H1 (cell line): ENCODE measurements at regions not wholly inside any gene's neighbourhood (a gene's known extent, or its start where the extent isn't known, plus 50 kb on each side); places are given as distances from the start of the nearest gene placed in this dataset.

Experiments
- CTCF ChIA-PET: fragments of 300-600 bp; sonication (Branson Sonifier 250); formaldehyde crosslinking; loops from one replicate; lab custom pipeline; 2021; ENCODE audit not compliant: partially characterized antibody; lab: Charles Lee
- POLR2A ChIA-PET: fragments of 300-600 bp; sonication (Branson Sonifier 250); formaldehyde crosslinking; loops from one replicate; lab custom pipeline; 2021; ENCODE audit warnings: inconsistent platforms; ENCODE audit not compliant: partially characterized antibody; lab: Charles Lee
- DNase-seq, 2 experiments: peaks; one replicate each; pipeline versions ENCODE4 v3.0.0 to v3.0.0-alpha.2; 2010 to 2022; ENCODE audit warnings: low spot score in 2 of 2, low read depth in 1 of 2, mixed read lengths in 1 of 2
- FAIRE-seq: peaks from 2 replicates; lab custom pipeline; 2011; peaks lifted over from hg19 to GRCh38; lab: Jason Lieb, UNC
- H2AFZ ChIP-seq: 2 replicates; pipeline ENCODE4 v1.8.1; 2012; ENCODE audit warnings: low read length, inconsistent platforms
- H2AK5ac ChIP-seq: 2 replicates; pipeline ENCODE4 v1.6.1; 2013; ENCODE audit warnings: low read depth, low read length
- H2BK120ac ChIP-seq: replicated peaks from 2 replicates; pipeline ENCODE3; 2013; ENCODE audit warnings: low read depth, low read length, inconsistent platforms
- H2BK12ac ChIP-seq: 2 replicates; pipeline ENCODE4 v1.6.1; 2013; ENCODE audit warnings: low read depth, low read length
- H2BK15ac ChIP-seq: 2 replicates; pipeline ENCODE4 v1.6.1; 2013; ENCODE audit warnings: low read length
- H2BK20ac ChIP-seq: 2 replicates; pipeline ENCODE4 v1.6.1; 2013; ENCODE audit warnings: low read length
- H2BK5ac ChIP-seq: 2 replicates; pipeline ENCODE4 v1.6.1; 2013; ENCODE audit warnings: low read depth, low read length
- H3K14ac ChIP-seq: 2 replicates; pipeline ENCODE4 v1.6.1; 2013; ENCODE audit warnings: inconsistent platforms; ENCODE audit not compliant: insufficient read length
- H3K18ac ChIP-seq: 2 replicates; pipeline ENCODE4 v1.6.1; 2013; ENCODE audit warnings: low read length; ENCODE audit errors: extremely low read depth
- H3K23ac ChIP-seq: 2 replicates; pipeline ENCODE4 v1.6.1; 2013; ENCODE audit warnings: inconsistent platforms; ENCODE audit not compliant: insufficient read length
- H3K23me2 ChIP-seq: 2 replicates; pipeline ENCODE4 v1.6.1; 2013; ENCODE audit warnings: low read depth, low read length
- H3K27ac ChIP-seq: 2 replicates; pipeline ENCODE4 v1.6.1; 2011; ENCODE audit warnings: low read depth, low read length, inconsistent platforms
- H3K27me3 ChIP-seq, 4 experiments: replicated peaks in 1 of 4; 1 replicate in 1 of 4; 2 replicates in 3 of 4; pipeline versions ENCODE4 v1.6.1 to v1.8.1; 2011 to 2013; ENCODE audit warnings: low read length in 3 of 4, mild to moderate bottlenecking in 3 of 4, inconsistent platforms in 2 of 4, mixed read lengths in 2 of 4, moderate library complexity in 1 of 4; ENCODE audit not compliant: control insufficient read depth in 3 of 4, insufficient read depth in 3 of 4; ENCODE audit errors: extremely low read depth in 1 of 4
- H3K36me3 ChIP-seq, 4 experiments: 2 replicates each; pipeline versions ENCODE4 v1.6.1 to v1.8.1; 2011 to 2013; ENCODE audit warnings: mild to moderate bottlenecking in 4 of 4, low read length in 3 of 4, moderate library complexity in 2 of 4, control low read depth in 1 of 4, inconsistent platforms in 1 of 4; ENCODE audit not compliant: insufficient read depth in 4 of 4, control insufficient read depth in 2 of 4
- H3K4ac ChIP-seq: replicated peaks from 2 replicates; pipeline ENCODE3; 2013; ENCODE audit warnings: low read length, low read depth, mixed read lengths, inconsistent platforms; ENCODE audit not compliant: insufficient read length
- H3K4me1 ChIP-seq, 4 experiments: replicated peaks in 1 of 4; 1 replicate in 1 of 4; 2 replicates in 3 of 4; pipeline versions ENCODE4 v1.6.1 to v1.8.1; 2011 to 2013; ENCODE audit warnings: low read length in 3 of 4, inconsistent platforms in 2 of 4, mixed read lengths in 1 of 4; ENCODE audit not compliant: insufficient read depth in 4 of 4, control insufficient read depth in 3 of 4
- H3K4me2 ChIP-seq, 2 experiments: 2 replicates each; pipeline versions ENCODE4 v1.6.1 to v1.8.1; 2011 to 2013; ENCODE audit warnings: low read depth in 2 of 2, low read length in 2 of 2, control low read depth in 1 of 2, inconsistent platforms in 1 of 2, mild to moderate bottlenecking in 1 of 2; ENCODE audit not compliant: insufficient read depth in 1 of 2
- H3K4me3 ChIP-seq, 4 experiments: fragments of 200-600, 300-600 bp in 1 of 4; sonication (generic), shearing (Covaris generic), sonication (Bioruptor Twin) in 1 of 4; 2 replicates each; pipeline versions ENCODE4 v1.5.1 to v1.8.1; 2011 to 2016; ENCODE audit warnings: low read length in 4 of 4, low read depth in 3 of 4, control low read depth in 2 of 4, inconsistent platforms in 2 of 4, mild to moderate bottlenecking in 2 of 4, mixed read lengths in 1 of 4, moderate library complexity in 1 of 4; ENCODE audit not compliant: insufficient read depth in 2 of 4; ENCODE audit errors: extremely low read depth in 1 of 4
- H3K56ac ChIP-seq: replicated peaks from 2 replicates; pipeline ENCODE3; 2013; ENCODE audit warnings: low read depth, mild to moderate bottlenecking, mixed read lengths, low read length, inconsistent platforms; ENCODE audit not compliant: insufficient read length
- H3K79me1 ChIP-seq: 2 replicates; pipeline ENCODE4 v1.6.1; 2013; ENCODE audit warnings: low read depth, low read length, control low read depth
- H3K79me2 ChIP-seq, 2 experiments: 2 replicates each; pipeline versions ENCODE4 v1.6.1 to v1.8.1; 2012 to 2013; ENCODE audit warnings: low read length in 2 of 2, mild to moderate bottlenecking in 2 of 2, inconsistent platforms in 1 of 2; ENCODE audit not compliant: insufficient read depth in 2 of 2, control insufficient read depth in 1 of 2
- H3K9ac ChIP-seq, 4 experiments: replicated peaks in 1 of 4; 1 replicate in 1 of 4; 2 replicates in 3 of 4; pipeline versions ENCODE4 v1.6.1 to v1.8.1; 2011 to 2013; ENCODE audit warnings: low read depth in 3 of 4, low read length in 3 of 4, control low read depth in 2 of 4, mild to moderate bottlenecking in 2 of 4, moderate library complexity in 2 of 4, inconsistent platforms in 1 of 4; ENCODE audit errors: extremely low read depth in 1 of 4
- H3K9me3 ChIP-seq, 2 experiments: 2 replicates each; pipeline versions ENCODE4 v1.6.1 to v1.8.1; 2012 to 2013; ENCODE audit warnings: mild to moderate bottlenecking in 2 of 2, moderate library complexity in 2 of 2, control low read depth in 1 of 2, inconsistent platforms in 1 of 2, low read depth in 1 of 2, low read length in 1 of 2, mixed read lengths in 1 of 2; ENCODE audit not compliant: insufficient read depth in 2 of 2
- H4K20me1 ChIP-seq, 2 experiments: replicated peaks in 1 of 2; 2 replicates each; pipeline versions ENCODE3 to v1.8.1; 2011 to 2013; ENCODE audit warnings: inconsistent platforms in 2 of 2, low read length in 2 of 2, mild to moderate bottlenecking in 1 of 2; ENCODE audit not compliant: insufficient read depth in 2 of 2, control insufficient read depth in 1 of 2
- H4K5ac ChIP-seq: 2 replicates; pipeline ENCODE4 v1.6.1; 2013; ENCODE audit warnings: low read length, low read depth, mixed read lengths, inconsistent platforms; ENCODE audit not compliant: insufficient read length
- H4K8ac ChIP-seq: 2 replicates; pipeline ENCODE4 v1.8.0; 2013; ENCODE audit warnings: mild to moderate bottlenecking, moderate library complexity, low read length, inconsistent platforms; ENCODE audit not compliant: insufficient read depth; ENCODE audit errors: extremely low read depth
- H4K91ac ChIP-seq: replicated peaks from 2 replicates; pipeline ENCODE3; 2013; ENCODE audit warnings: low read length, mixed read lengths, inconsistent platforms; ENCODE audit not compliant: insufficient read length
- CHD2 ChIP-seq: IDR thresholded peaks from 2 replicates; pipeline ENCODE4 v1.6.1; 2012; ENCODE audit warnings: low read length, improper control_type of control experiment
- POLR2A ChIP-seq, 2 experiments: IDR thresholded peaks; 1 replicate in 1 of 2; 2 replicates in 1 of 2; pipeline ENCODE4 v1.6.1; 2011; ENCODE audit warnings: low read depth in 2 of 2, low read length in 2 of 2, mild to moderate bottlenecking in 2 of 2; ENCODE audit errors: control extremely low read depth in 1 of 2
- RNF2 ChIP-seq: fragments of 200-900, 300-1000 bp; sonication (generic); IDR thresholded peaks from 2 replicates; pipeline ENCODE4 v1.7.1; 2016; ENCODE audit warnings: borderline replicate concordance, low read depth, mild to moderate bottlenecking, antibody characterized with exemption, low read length; ENCODE audit not compliant: poor library complexity, severe bottlenecking; ENCODE audit errors: missing control alignments
- TAF7 ChIP-seq: optimal IDR thresholded peaks from 2 replicates; pipeline ENCODE3; 2011; ENCODE audit warnings: low read depth, mild to moderate bottlenecking, inconsistent platforms, low read length, moderate library complexity, borderline replicate concordance

- Histone ChIP-seq H2BK5ac (no peak overlapping the region), H3K27ac (no peak overlapping the region), H2BK12ac (no peak overlapping the region), H3K79me1 (no peaks in the 10 kb centered on the region), H3K9ac (no peak overlapping the region), H3K4me2 (no peak overlapping the region), H3K79me2 (no peaks in the 10 kb centered on the region), H4K5ac (no peak overlapping the region), H3K56ac (no peak overlapping the region), H2BK120ac (no peak overlapping the region), H4K8ac (no peak overlapping the region), H3K23ac (no peak overlapping the region), H2AK5ac (no peak overlapping the region), H3K4me1 (no peaks in the 10 kb centered on the region), H3K27me3 (no peaks in the 10 kb centered on the region), H4K20me1 (no peaks in the 10 kb centered on the region), H3K14ac (no peak overlapping the region), H3K23me2 (no peaks in the 10 kb centered on the region), H3K36me3 (no peaks in the 10 kb centered on the region), H2BK20ac (no peak overlapping the region), H2BK15ac (no peak overlapping the region), H4K91ac (no peak overlapping the region), H3K4ac (no peak overlapping the region), H2AFZ (no peak overlapping the region), H3K18ac (no peak overlapping the region), H3K9me3 (no peaks in the 10 kb centered on the region), H3K4me3 (no peak overlapping the region)
- DNase-seq, result no peak
- CTCF ChIA-PET, result interaction anchor here (0.6 to 4.6 kb wide), 22 partner anchors 9 to 717 kb away, joined by 3 to 42 read pairs (median 4); no protein-coding TSS in a partner anchor
- POLR2A ChIA-PET, result interaction anchor here (1.2 to 1.6 kb wide), 2 partner anchors 64 to 73 kb away, joined by 4 read pairs; no protein-coding TSS in a partner anchor
- no peak for FAIRE-seq
- TF ChIP-seq RNF2 (no peak), TAF7 (no peak), CHD2 (no peak), POLR2A (IDR thresholded peaks at IDR 0.05; ENCODE audit: control extremely low read depth in 1 of 2, low read depth in 2 of 2, low read length in 2 of 2) (no peak)
Measured at GRCh38 chr7:123366626-123367025, 166.9 kb upstream of the SLC13A1 start.
